Muscle layer of colon (tissue), 2 donors: ENCODE measurements at regions not wholly inside any gene's neighbourhood (a gene's known extent, or its start where the extent isn't known, plus 50 kb on each side); places are given as distances from the start of the nearest gene placed in this dataset.

Source experiments
- H3K27ac ChIP-seq: one replicate; pipeline ENCODE4 v1.7.0; 2013; ENCODE audit warnings: low read depth, mild to moderate bottlenecking, low read length, moderate library complexity
- H3K27me3 ChIP-seq, 2 donors: one replicate each; pipeline ENCODE4 v1.7.0; 2013; ENCODE audit warnings: low read length in 2 of 2, mild to moderate bottlenecking in 2 of 2; ENCODE audit not compliant: insufficient read depth in 2 of 2, control insufficient read depth in 1 of 2
- H3K36me3 ChIP-seq: one replicate; pipeline ENCODE4 v1.7.0; 2013; ENCODE audit warnings: mild to moderate bottlenecking, low read length; ENCODE audit not compliant: insufficient read depth
- H3K4me1 ChIP-seq: one replicate; pipeline ENCODE4 v1.7.0; 2013; ENCODE audit warnings: mild to moderate bottlenecking, low read length; ENCODE audit not compliant: insufficient read depth
- H3K4me3 ChIP-seq, 2 donors: one replicate each; pipeline ENCODE4 v1.7.0; 2013; ENCODE audit warnings: low read length in 2 of 2, low read depth in 1 of 2, mild to moderate bottlenecking in 1 of 2, moderate library complexity in 1 of 2
- H3K9ac ChIP-seq: one replicate; pipeline ENCODE4 v1.7.0; 2013; ENCODE audit warnings: low read length
- H3K9me3 ChIP-seq: one replicate; pipeline ENCODE4 v1.7.0; 2013; ENCODE audit warnings: mild to moderate bottlenecking, low read length
- donor health status: abdominal sarcoma.
- donor health status: Adenocarcinoma of cecum.

DNA sequence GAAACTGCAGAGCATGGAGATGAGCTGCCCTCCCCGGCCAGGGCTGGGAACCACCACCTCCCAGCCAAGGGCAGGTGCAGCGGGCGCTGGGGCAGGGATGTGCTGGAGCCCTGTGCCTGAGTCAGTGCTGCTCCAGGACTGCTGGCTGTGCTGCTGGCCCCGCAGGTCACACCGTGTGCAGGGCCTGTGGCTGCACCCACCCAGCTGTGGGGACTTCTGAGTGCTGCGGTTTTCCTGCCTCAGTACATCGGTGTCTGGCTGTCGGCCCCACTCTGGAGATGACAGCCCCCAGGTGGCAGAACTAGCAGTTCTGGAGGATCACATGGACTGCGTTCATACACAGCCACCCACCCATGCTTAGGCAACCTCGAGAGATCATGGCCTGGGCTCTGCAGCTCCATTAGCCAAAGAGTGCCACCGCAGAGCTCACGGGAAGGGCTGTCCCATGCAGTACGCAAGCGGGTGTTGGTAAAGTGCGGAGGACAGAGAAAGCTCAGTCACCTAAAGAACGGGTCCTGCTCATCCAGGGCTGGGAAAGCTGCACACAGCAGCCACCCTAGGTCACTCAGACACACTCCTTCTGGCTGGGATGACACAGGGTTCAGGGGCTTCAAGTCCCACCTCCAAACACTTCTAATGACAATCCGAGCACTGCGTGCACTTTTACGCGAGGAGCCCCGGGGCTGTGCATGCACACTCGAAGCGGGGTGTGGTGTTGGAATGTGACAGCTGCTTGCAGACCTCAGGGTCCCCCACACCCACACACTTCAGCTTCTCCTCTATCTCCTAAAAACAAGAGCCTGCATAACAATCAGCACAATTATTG lies 198.1 kb upstream of the PPP2R2D start:
- peaks cover 0 to 8% of the 10 kb centered on the region in 2 donors for H3K27me3 ChIP-seq
- H3K9ac ChIP-seq: no peak overlapping the region
- peaks cover 6% of the 10 kb centered on the region for H3K9me3 ChIP-seq
- H3K27ac ChIP-seq: no peak overlapping the region
- no peaks in the 10 kb centered on the region for H3K4me1 ChIP-seq
- no peaks in the 10 kb centered on the region for H3K36me3 ChIP-seq
- H3K4me3 ChIP-seq: no peak overlapping the region

DNA sequence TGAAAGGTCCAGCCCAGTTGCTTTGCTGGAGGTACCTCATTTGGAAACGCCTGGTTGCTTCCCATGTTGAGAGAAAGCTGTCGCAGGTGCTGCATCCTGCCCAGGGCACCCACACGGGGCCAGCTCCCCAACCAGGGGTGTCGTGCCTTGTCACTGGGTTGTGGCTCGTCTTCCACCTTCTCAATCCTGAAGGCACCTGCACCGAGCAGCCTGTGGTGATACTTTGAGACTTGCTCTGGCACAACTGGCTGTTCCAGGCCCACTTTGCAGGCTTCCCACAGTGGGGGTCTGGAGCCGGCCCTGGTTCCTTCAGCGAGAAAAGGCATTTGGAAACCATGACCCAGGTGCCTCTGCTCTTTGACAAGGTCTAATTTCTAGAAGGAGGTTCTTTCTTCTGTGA lies 197.3 kb upstream of the PPP2R2D start:
- Histone ChIP-seq H3K9ac (no peak overlapping the region), H3K9me3 (peaks cover 6% of the 10 kb centered on the region), H3K27me3 (peaks cover 0 to 8% of the 10 kb centered on the region in 2 donors), H3K27ac (no peak overlapping the region), H3K36me3 (no peaks in the 10 kb centered on the region), H3K4me1 (no peaks in the 10 kb centered on the region), H3K4me3 (no peak overlapping the region)

DNA sequence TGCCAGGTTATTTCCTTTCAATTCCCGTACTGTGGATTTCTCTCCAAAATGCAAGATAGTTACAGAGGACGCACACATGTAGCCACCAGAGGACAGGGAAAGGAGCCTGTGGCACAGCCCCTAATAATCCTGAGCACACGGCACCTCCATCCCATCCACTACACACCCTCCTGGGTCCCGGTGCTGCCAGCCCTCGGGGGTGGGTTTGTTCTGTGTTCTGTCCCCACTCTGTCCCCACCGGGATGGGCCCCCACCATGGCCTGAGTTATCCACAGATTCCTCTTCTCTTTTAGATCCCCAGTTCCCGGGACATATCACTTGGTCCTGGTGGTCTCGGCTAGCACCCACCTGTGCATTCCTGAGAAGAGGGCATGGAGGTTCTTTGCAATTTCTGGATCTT lies 196.9 kb upstream of the PPP2R2D start:
- no peaks in the 10 kb centered on the region for H3K36me3 ChIP-seq
- H3K4me3 ChIP-seq: no peak overlapping the region
- peaks cover 6% of the 10 kb centered on the region for H3K9me3 ChIP-seq
- H3K27me3 ChIP-seq: peaks cover 0 to 8% of the 10 kb centered on the region in 2 donors
- no peak overlapping the region for H3K27ac ChIP-seq
- no peak overlapping the region for H3K9ac ChIP-seq
- H3K4me1 ChIP-seq: no peaks in the 10 kb centered on the region

DNA sequence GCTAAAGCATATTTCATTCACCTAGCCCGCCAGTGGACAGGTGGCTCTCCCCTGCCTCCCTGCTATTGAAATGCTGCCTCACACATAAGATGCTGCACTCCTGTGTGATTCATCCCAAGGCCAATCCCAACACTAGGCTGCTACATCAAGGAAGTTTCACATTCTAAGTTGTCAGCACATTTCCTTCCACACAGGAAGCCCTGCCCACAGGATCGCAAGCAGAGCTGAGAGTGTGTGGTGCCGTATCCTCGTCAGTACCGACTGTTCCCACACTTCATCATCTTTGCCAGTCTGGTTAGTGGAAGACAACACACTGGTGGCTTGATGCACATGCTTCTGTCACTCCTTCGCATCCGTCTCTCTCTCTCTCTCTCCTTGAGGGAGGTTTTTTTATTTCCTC lies 194.3 kb upstream of the PPP2R2D start:
- H3K9ac ChIP-seq: no peak overlapping the region
- H3K4me1 ChIP-seq: no peaks in the 10 kb centered on the region
- no peaks in the 10 kb centered on the region for H3K27me3 ChIP-seq
- H3K27ac ChIP-seq: no peak overlapping the region
- peaks cover 6% of the 10 kb centered on the region for H3K9me3 ChIP-seq
- H3K36me3 ChIP-seq: no peaks in the 10 kb centered on the region
- no peak overlapping the region for H3K4me3 ChIP-seq

DNA sequence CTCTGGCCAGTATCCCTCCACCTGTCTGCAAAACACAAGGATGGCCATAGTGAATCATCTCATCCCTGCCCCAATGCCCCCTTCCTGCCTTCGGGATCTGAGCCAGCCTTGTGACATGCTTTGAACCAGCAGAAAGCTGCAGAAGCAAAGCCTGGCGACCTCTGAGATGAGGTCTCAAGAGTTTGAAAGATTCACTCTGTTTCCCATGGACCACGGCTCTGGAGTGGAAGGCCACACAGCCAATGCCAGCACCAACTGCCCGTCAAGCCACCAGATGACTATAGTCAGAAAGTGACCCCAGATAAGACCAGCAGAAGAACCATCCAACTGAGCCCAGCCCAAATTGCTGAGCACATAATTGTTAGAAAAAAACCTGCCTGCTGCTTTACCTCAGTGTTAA lies 193.9 kb upstream of the PPP2R2D start:
- Histone ChIP-seq H3K4me3 (no peak overlapping the region), H3K9me3 (peaks cover 6% of the 10 kb centered on the region), H3K36me3 (no peaks in the 10 kb centered on the region), H3K27ac (no peak overlapping the region), H3K9ac (no peak overlapping the region), H3K27me3 (no peaks in the 10 kb centered on the region), H3K4me1 (no peaks in the 10 kb centered on the region)

DNA sequence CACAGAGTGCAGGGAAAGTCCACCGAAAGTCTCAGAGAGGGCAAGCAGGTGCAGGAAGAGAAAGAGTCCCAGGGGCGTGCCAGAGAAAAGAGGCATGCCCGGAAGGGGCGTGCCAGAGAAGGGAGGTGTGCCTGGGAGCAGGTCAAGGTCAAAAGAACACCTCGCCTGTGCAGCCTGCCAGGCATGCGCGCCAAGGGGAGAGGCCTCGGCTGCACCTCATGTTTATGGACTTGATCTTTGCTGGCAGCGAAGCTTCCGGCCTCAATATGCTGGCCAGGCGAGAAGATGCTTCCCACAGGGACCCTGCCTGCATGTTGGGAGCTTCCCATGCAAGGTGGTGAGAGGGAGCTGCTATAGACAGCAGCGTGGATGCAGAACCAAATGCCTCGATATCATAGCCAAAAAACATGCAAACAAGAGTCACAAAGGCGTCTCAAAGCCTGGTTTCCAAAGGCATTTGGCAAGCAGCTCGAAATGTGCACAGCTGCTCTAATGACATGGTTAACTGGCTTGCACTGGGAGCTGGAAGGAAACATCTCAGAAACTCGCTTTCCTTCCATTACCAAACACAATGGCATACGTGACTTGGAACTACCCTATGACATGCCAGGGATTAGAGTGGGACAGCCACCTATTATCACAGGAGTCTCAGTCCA lies 192.5 kb upstream of the PPP2R2D start:
- H3K4me3 ChIP-seq: no peak overlapping the region
- peaks cover 6% of the 10 kb centered on the region for H3K9me3 ChIP-seq
- H3K9ac ChIP-seq: no peak overlapping the region
- no peaks in the 10 kb centered on the region for H3K4me1 ChIP-seq
- H3K27ac ChIP-seq: no peak overlapping the region
- H3K36me3 ChIP-seq: no peaks in the 10 kb centered on the region
- H3K27me3 ChIP-seq: no peaks in the 10 kb centered on the region

DNA sequence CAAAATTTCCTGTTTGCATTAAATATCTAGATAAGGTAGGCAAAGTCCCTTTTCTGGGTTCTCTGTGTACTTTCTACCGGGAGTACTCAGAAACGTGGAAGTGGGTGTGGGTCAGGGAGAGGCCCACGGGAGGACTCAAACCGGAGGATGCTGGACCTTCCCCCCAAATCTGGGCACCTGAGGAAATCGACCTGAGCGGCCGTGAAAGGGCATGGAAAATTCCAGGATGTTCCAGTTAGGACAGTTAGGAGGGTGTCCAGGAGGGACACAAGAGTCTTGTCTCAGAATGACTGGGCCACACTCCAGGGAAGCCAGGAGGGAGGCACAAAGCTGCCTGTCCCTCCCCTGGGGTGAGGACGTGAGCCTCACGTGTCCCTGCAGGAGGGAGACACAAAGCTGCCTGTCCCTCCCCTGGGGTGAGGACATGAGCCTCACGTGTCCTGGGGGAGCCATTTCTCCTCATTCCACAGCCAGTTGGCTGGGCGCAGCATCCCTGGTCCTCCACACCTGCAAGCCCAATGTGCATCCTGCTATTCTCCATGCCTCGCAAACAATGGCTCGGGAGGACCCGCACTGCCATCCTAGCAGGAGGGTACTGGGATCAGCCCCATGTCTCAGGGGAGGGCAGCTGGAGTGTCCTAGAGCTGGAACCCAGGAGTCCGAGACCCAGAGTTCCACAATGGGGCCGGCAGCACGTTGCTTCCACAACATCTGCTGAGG lies 190.5 kb upstream of the PPP2R2D start:
- Histone ChIP-seq H3K4me3 (no peak overlapping the region), H3K9ac (no peak overlapping the region), H3K9me3 (peaks cover 6% of the 10 kb centered on the region), H3K27me3 (no peaks in the 10 kb centered on the region), H3K4me1 (no peaks in the 10 kb centered on the region), H3K36me3 (no peaks in the 10 kb centered on the region), H3K27ac (no peak overlapping the region)

DNA sequence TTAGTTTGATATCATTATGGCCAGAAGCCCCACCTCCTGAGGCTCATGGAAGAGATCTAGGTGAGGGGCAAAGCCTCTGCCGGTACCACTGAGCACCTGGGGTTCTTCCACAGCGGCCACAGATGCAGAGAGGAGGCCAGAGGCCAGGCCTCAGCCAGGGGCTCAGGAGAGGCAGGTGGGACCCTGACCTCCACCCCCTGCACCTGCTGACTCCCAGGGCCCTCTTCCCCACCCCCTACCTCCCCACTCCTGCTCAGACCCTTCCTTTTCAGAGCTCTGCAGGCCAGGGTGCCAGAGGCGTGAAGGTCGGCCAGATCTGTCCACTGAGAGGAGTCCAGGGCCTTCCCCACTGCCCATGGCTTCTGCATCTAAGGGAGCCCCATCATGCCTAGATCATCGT lies 178.7 kb upstream of the PPP2R2D start:
- H3K27ac ChIP-seq: no peak overlapping the region
- H3K36me3 ChIP-seq: no peaks in the 10 kb centered on the region
- H3K27me3 ChIP-seq: no peaks in the 10 kb centered on the region
- H3K9ac ChIP-seq: no peak overlapping the region
- no peaks in the 10 kb centered on the region for H3K9me3 ChIP-seq
- H3K4me3 ChIP-seq: no peak overlapping the region
- H3K4me1 ChIP-seq: no peaks in the 10 kb centered on the region

DNA sequence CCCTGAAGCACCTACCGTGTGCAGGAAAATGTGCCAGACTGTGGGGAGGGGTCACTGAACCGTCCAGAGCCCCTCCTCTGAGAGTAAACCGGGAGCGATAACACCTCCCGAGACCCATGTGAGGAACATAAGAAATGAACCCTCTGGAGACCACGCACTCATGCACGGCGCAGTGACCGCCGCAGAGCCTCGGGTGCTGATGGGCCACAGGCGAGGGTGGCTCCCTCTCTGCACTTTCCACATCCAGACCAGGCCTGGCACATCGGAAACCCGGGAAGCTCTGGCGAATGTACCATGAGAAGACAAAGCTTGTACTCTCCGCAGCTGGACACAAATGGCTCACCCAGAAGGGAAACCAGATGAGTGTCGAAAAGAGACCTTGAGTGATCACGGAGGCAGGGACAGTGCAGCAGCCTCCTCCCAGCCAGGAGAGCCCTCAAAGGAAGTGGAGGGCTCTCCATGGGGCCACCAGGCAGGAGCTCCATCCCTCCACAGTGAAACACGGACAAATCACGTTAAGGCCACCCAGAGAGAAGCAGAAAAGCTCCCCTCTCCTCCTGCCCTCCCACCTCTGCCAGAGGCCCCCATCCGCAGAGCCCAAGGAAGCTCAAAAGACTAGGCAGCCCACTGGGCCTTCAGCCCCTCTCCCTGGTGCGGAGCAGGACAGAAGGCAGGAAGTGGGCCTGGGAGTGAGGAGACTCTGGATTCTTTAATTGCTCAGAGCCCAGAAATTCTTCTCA lies 178.1 kb upstream of the PPP2R2D start:
- no peak overlapping the region for H3K4me3 ChIP-seq
- H3K27ac ChIP-seq: no peak overlapping the region
- no peaks in the 10 kb centered on the region for H3K9me3 ChIP-seq
- no peak overlapping the region for H3K9ac ChIP-seq
- no peaks in the 10 kb centered on the region for H3K4me1 ChIP-seq
- H3K27me3 ChIP-seq: no peaks in the 10 kb centered on the region
- no peaks in the 10 kb centered on the region for H3K36me3 ChIP-seq

DNA sequence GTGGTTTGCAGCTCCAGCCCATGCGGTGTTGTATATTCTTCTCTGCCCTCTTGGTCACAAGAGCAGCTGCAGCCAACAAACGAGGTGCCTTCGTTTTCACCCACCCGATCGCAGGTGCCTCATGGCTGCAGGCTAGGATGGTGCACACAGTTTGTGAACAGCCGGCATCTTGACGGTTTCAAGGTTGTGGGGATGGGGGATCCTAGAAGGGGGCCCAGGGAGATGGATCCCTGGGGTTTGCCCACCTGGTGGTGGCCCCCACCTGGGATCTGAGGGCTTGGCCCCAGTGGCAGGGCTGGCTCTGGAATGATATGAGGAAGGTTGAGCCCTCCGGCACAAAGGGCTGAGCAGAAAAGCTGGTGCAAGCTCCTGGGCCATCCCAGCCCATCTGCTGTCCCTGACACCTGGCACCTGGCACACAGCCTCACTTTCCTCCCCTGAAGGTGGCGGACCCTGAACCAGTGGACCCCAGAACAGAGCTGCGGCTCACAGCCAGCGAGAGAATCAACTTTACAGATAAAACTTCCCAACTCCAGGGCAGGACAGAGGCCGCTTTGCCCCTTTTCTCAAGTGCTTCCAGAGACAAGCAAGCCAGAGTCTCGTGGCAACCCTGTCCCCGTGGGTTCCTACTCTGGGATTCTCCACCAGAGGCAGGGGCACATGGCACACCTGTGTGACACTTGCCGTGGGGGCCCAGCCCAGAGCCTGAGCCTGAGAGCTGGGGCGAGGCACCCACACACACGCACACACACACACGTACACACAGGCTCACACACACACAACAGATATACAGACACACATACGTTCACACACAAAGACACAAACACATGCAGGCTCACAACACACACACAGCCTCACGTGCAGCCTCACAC lies 177.3 kb upstream of the PPP2R2D start:
- Histone ChIP-seq H3K4me3 (no peak overlapping the region), H3K27ac (no peak overlapping the region), H3K9ac (no peak overlapping the region), H3K27me3 (no peaks in the 10 kb centered on the region), H3K36me3 (no peaks in the 10 kb centered on the region), H3K9me3 (no peaks in the 10 kb centered on the region), H3K4me1 (no peaks in the 10 kb centered on the region)
